PC-3 (cell line): ENCODE measurements at regions not wholly inside any gene's neighbourhood (a gene's known extent, or its start where the extent isn't known, plus 50 kb on each side); places are given as distances from the start of the nearest gene placed in this dataset.

Experiments
- EZH2 ChIP-seq: fragments of 300-600 bp; sonication (generic); IDR thresholded peaks from one replicate; pipeline ENCODE4 v1.6.1; 2017; ENCODE audit warnings: antibody characterized with exemption, mild to moderate bottlenecking, low read length; ENCODE audit not compliant: unreplicated experiment
- TF ChIP-seq, protein P1 (sequence below): fragments of 300-600 bp; sonication (generic); conservative IDR thresholded peaks from 2 replicates; pipeline ENCODE4 v1.5.1; 2017; ENCODE audit warnings: antibody characterized with exemption, low read depth, mild to moderate bottlenecking, low read length

DNA sequence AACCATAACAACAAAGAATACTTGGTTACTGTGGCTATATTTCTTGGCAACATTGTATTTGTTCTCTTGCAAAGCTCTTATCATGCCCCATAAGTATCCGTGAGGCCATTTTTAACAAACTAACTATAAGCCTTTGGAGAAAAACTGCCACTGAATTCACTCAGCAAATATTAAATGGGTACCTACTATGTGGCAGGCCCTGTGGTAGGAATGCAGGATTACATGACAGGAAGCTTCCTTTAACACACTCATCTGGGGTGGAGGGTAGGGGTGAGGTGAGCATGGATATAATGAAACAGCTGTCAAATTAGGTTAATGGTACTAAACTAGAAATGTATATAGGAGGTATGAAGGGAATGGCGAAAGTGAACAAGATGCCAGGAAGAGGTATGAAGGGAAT, 504.8 kb downstream of the MEI4 start:
- no peak for TF ChIP-seq EZH2
- TF ChIP-seq, protein P1, sequence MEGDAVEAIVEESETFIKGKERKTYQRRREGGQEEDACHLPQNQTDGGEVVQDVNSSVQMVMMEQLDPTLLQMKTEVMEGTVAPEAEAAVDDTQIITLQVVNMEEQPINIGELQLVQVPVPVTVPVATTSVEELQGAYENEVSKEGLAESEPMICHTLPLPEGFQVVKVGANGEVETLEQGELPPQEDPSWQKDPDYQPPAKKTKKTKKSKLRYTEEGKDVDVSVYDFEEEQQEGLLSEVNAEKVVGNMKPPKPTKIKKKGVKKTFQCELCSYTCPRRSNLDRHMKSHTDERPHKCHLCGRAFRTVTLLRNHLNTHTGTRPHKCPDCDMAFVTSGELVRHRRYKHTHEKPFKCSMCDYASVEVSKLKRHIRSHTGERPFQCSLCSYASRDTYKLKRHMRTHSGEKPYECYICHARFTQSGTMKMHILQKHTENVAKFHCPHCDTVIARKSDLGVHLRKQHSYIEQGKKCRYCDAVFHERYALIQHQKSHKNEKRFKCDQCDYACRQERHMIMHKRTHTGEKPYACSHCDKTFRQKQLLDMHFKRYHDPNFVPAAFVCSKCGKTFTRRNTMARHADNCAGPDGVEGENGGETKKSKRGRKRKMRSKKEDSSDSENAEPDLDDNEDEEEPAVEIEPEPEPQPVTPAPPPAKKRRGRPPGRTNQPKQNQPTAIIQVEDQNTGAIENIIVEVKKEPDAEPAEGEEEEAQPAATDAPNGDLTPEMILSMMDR = no peak
